PC-3 (cell line): ENCODE measurements at regions not wholly inside any gene's neighbourhood (a gene's known extent, or its start where the extent isn't known, plus 50 kb on each side); places are given as distances from the start of the nearest gene placed in this dataset.

Experiments
- CTCF ChIP-seq: fragments of 300-600 bp; sonication (generic); conservative IDR thresholded peaks from 2 replicates; pipeline ENCODE4 v1.5.1; 2017; ENCODE audit warnings: antibody characterized with exemption, low read depth, mild to moderate bottlenecking, low read length
- EZH2 ChIP-seq: fragments of 300-600 bp; sonication (generic); IDR thresholded peaks from one replicate; pipeline ENCODE4 v1.6.1; 2017; ENCODE audit warnings: antibody characterized with exemption, mild to moderate bottlenecking, low read length; ENCODE audit not compliant: unreplicated experiment
- EZH2phosphoT487 ChIP-seq: fragments of 300-600 bp; sonication (generic); IDR thresholded peaks from 2 replicates; pipeline ENCODE4 v1.6.1; 2018; ENCODE audit warnings: mild to moderate bottlenecking, antibody characterized with exemption, low read length, borderline replicate concordance

GRCh38 chr1:105997516-105997915 lies 1059.0 kb upstream of the PRMT6 start:
- no peak for TF ChIP-seq CTCF
- no peak for TF ChIP-seq EZH2
- no peak for TF ChIP-seq EZH2phosphoT487
